ENCODE measurements at regions not wholly inside any gene's neighbourhood (a gene's known extent, or its start where the extent isn't known, plus 50 kb on each side); places are given as distances from the start of the nearest gene placed in this dataset.

- Histone ChIP-seq H3K4me1 (ENCODE audit: control insufficient read depth in 1 of 2, insufficient read depth in 2 of 2, low read length in 2 of 2) (peaks cover 8 to 19% of the 10 kb centered on the region in 2 experiments), H3K79me2 (ENCODE audit: insufficient read depth, low read length) (no peaks in the 10 kb centered on the region), H3K9me3 (ENCODE audit: control insufficient read depth in 1 of 2, insufficient read depth in 1 of 2, low read depth in 1 of 2, low read length in 2 of 2) (no peaks in the 10 kb centered on the region), H3K36me3 (ENCODE audit: control insufficient read depth in 1 of 2, insufficient read depth in 2 of 2, low read length in 2 of 2) (no peaks in the 10 kb centered on the region), H3K4me2 (ENCODE audit: low read length) (no peak overlapping the region), H3K9ac (ENCODE audit: low read length) (no peak overlapping the region), H4K20me1 (ENCODE audit: insufficient read depth) (no peaks in the 10 kb centered on the region), H3K4me3 (replicated peaks in 1 of 2; ENCODE audit: low read depth in 1 of 2, low read length in 2 of 2) (no peak overlapping the region), H3K27me3 (ENCODE audit: insufficient read depth, low read length) (no peaks in the 10 kb centered on the region), H2AFZ (ENCODE audit: low read depth, low read length, poor library complexity, severe bottlenecking) (peak overlapping the region; percentile 13), H3K27ac (ENCODE audit: low read depth, low read length) (no peak overlapping the region), H3K9me2 (ENCODE audit: insufficient read depth) (no peaks in the 10 kb centered on the region)
- ChIA-PET RAD21 (ENCODE audit: low non-redundant PET in 1 of 2, low total read pairs in 2 of 2, uncharacterized antibody in 2 of 2, unreplicated experiment in 2 of 2) (interaction anchor here in 1 of 2 experiments (0.5 to 0.9 kb wide), 2 partner anchors 155 to 274 kb away, joined by 3 read pairs; no protein-coding TSS in a partner anchor), CTCF (interaction anchor here (0.9 to 2.1 kb wide), 6 partner anchors 9 to 418 kb away, joined by 4 to 10 read pairs (median 5); no protein-coding TSS in a partner anchor), POLR2A (no interaction called here)
- intact Hi-C loops (cut with micrococcal nuclease): loop anchor here (5.0 kb wide), 1 partner anchor 396 kb away; the partner anchor contains the start of gene MARCKS
- no TSS peak for BruUV-seq (replicated peaks)
- peak; percentile 50; the same call in 1 of the 2 replicates for ATAC-seq
- no peak for TF ChIP-seq ZNF274 (IDR thresholded peaks at IDR 0.05; ENCODE audit: low read depth, low read length)
- 0 out of 2 replicates have a peak, but pooled peaks have one; percentile 7 for TF ChIP-seq RAD21 (IDR thresholded peaks at IDR 0.05; ENCODE audit: low read depth)
- TF ChIP-seq ZFX (IDR thresholded peaks at IDR 0.05): no peak
- TF ChIP-seq POLR2A (IDR thresholded peaks at IDR 0.05; ENCODE audit: borderline replicate concordance, extremely low read depth, insufficient read depth, insufficient read length): no peak
- peak in 2 of 3 experiments; percentile 50 to 64; a peak in 4 of 6 replicates for TF ChIP-seq CTCF (IDR thresholded peaks at IDR 0.05 in 2 of 3, conservative IDR thresholded peaks at IDR 0.05 in 1 of 3; ENCODE audit: borderline replicate concordance in 1 of 3, insufficient read depth in 1 of 3, low read depth in 2 of 3, low read length in 2 of 3)
- DNase-seq (ENCODE audit: low read depth, low spot score): no peak
Measured at GRCh38 chr6:113461153-113461932, 395.8 kb upstream of the MARCKS start.
